ENCODE measurements at regions not wholly inside any gene's neighbourhood (a gene's known extent, or its start where the extent isn't known, plus 50 kb on each side); places are given as distances from the start of the nearest gene placed in this dataset.
"Not testable (repeated sequence)": the region's sequence is repeated elsewhere in the genome, so short reads cannot be mapped to it uniquely, and the experiment has no call there.

DNA sequence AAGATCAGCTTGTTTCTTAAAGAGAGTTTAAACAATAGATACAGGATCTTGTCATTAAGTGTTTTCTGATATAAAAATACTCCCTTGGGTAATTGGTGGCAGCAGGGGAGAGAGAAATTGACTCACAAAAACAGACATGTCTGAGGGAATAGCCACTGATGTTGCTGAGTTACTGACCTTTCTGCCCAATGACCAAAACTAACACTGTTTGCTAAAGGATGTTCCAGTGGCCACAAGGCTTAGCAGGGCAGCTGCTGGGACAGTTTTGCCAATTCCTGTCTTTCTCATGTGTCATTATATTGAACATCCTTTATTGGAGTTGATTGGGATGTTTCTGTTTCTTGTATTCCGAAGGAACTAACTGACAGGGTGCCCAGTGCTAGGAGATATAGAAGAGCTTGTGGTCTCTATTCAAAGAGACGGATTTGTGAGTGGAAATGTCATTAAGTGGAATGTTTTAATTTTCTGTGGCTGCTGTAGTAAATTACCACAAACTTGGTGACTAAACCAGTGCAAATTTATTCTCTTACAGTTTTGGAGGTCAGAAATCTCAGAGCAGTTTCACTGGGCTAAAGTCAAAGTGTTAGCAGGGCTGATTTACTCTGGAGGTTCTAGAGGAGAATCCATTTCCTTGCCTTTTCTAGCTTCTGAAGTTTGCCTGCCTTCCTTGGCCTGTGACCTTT, 124.8 kb upstream of the RMDN2 start:
- no peak for DNase-seq (ENCODE audit: low read depth)
- H3K4me3 ChIP-seq (ENCODE audit: low read depth, low read length): no peak overlapping the region
- TF ChIP-seq CTCF (IDR thresholded peaks at IDR 0.05; ENCODE audit: insufficient read depth, low read depth, low read length): no peak

DNA sequence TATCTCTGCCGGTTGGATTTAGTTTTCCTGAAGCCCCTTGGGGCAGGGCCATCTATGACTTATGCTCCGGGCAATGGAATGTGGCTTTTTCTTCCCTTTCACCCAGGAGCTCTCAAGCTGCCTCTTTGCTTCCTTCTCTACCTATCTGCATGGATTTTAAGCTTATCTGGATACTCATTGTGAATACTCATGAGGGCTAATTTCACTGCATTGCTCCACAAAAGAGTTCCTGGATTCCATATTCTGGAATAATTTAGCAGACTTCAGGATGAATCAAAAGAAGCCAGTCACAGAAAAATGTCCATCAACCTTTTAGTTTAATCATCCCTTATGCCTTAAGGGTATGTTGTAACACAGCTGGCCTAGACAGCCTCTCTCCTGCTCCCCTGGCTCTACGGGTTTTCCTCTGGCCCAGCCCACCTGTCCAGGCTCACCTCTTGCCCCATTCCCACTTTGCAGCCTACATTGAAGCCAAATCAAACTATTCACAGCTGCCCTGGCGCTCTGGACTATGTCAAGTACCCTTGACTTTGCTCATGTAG, 122.8 kb upstream of the RMDN2 start:
- no peak overlapping the region for H3K4me3 ChIP-seq (ENCODE audit: low read depth, low read length)
- DNase-seq (ENCODE audit: low read depth): no peak

DNA sequence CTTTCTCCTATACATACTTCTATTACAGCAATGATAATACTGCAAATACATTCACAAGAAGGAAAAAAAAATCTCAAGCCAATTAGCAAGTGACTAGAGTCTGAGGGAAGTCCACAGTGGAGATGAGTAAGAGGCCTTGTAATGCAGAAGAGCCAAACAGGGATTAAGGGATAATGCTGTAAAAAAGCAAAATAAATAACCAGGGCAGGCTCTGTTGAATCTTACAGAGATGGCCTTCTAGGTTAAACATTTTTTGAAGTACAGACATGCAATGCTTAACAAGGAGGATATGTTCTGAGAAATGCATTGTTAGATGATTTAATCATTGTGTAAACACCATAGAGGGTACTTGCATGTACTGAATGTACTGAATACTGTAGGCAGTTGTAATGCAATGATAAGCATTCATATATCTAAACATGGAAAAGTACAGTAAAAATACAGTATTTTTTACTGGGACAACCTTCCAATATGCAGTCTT, 122.1 kb upstream of the RMDN2 start:
- no peak overlapping the region for H3K4me3 ChIP-seq (ENCODE audit: low read depth, low read length)
- no peak for TF ChIP-seq CTCF (IDR thresholded peaks at IDR 0.05; ENCODE audit: insufficient read depth, low read depth, low read length)
- DNase-seq (ENCODE audit: low read depth): peak; percentile 98

More for the DNA sequence above, 122.8 kb upstream of the RMDN2 start:
- TF ChIP-seq CTCF (IDR thresholded peaks at IDR 0.05; ENCODE audit: insufficient read depth, low read depth, low read length): no peak

GRCh38 chr2:37806004-37806403, 119.1 kb upstream of the RMDN2 start:
- DNase-seq (ENCODE audit: low read depth): not testable (repeated sequence)

GRCh38 chr2:37809525-37809924, 115.6 kb upstream of the RMDN2 start:
- DNase-seq (ENCODE audit: low read depth): peak; percentile 85
- no peak overlapping the region for H3K4me3 ChIP-seq (ENCODE audit: low read depth, low read length)
- TF ChIP-seq CTCF (IDR thresholded peaks at IDR 0.05; ENCODE audit: insufficient read depth, low read depth, low read length): peak; percentile 67

More at GRCh38 chr2:37806004-37806403, 119.1 kb upstream of the RMDN2 start:
- H3K4me3 ChIP-seq (ENCODE audit: low read depth, low read length): not testable (repeated sequence)

- H3K4me3 ChIP-seq (ENCODE audit: low read depth, low read length): no peak overlapping the region
- DNase-seq (ENCODE audit: low read depth): peak; percentile 44
- no peak for TF ChIP-seq CTCF (IDR thresholded peaks at IDR 0.05; ENCODE audit: insufficient read depth, low read depth, low read length)
Observed at GRCh38 chr2:37809931-37810570, 115.0 kb upstream of the RMDN2 start.

DNA sequence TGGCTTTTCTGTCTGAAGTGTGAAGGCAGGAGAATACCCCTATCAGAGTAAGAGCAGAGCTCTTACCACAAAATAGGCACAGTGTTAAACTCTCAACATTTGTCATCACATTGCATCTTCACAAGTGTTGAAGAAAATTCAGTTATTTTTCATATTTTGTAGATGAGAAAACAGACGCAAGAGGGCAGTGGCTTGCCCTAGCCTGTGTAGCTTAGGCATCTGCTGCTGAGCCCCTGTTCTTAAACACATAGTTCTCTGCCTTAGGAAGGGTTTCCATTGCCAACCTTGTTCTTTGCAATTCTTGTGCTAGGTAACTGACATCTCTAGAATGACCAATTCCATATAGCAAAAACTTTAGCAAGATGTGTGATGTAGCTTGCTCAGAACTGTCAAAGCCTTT, 112.7 kb upstream of the RMDN2 start:
- DNase-seq (ENCODE audit: low read depth): peak; percentile 54
- no peak overlapping the region for H3K4me3 ChIP-seq (ENCODE audit: low read depth, low read length)
- peak; percentile 51 for TF ChIP-seq CTCF (IDR thresholded peaks at IDR 0.05; ENCODE audit: insufficient read depth, low read depth, low read length)

Data from fibroblast of villous mesenchyme (primary cell).